ENCODE measurements at regions not wholly inside any gene's neighbourhood (a gene's known extent, or its start where the extent isn't known, plus 50 kb on each side); places are given as distances from the start of the nearest gene placed in this dataset.

- Histone ChIP-seq H3K79me2 (ENCODE audit: insufficient read depth, low read length) (no peaks in the 10 kb centered on the region), H3K4me2 (ENCODE audit: low read length) (no peak overlapping the region), H4K20me1 (ENCODE audit: insufficient read depth, low read length) (no peaks in the 10 kb centered on the region), H2AFZ (ENCODE audit: low read depth, low read length) (no peak overlapping the region), H3K27me3 (ENCODE audit: insufficient read depth, low read length) (no peaks in the 10 kb centered on the region), H3K9ac (ENCODE audit: low read length) (no peak overlapping the region), H3K4me3 (ENCODE audit: insufficient read depth, low read depth, low read length) (no peak overlapping the region), H3K4me1 (ENCODE audit: insufficient read depth, low read length) (no peaks in the 10 kb centered on the region), H3K9me3 (ENCODE audit: insufficient read depth, low read depth, low read length) (no peaks in the 10 kb centered on the region), H3K36me3 (ENCODE audit: insufficient read depth, low read length) (no peaks in the 10 kb centered on the region), H3K27ac (ENCODE audit: low read depth, low read length) (no peak overlapping the region)
- Mint-ChIP-seq H3K9me3 (ENCODE audit: unreplicated experiment) (no peaks in the 10 kb centered on the region), H3K4me3 (ENCODE audit: unreplicated experiment) (no peak overlapping the region), H3K27ac (ENCODE audit: unreplicated experiment) (no peak overlapping the region), H3K4me1 (ENCODE audit: low read depth, unreplicated experiment) (peaks cover 2% of the 10 kb centered on the region), H3K27me3 (ENCODE audit: low read depth, unreplicated experiment) (peaks cover 3% of the 10 kb centered on the region), H3K36me3 (ENCODE audit: low read depth, unreplicated experiment) (no peaks in the 10 kb centered on the region)
- FAIRE-seq (no peak), DNase-seq (ENCODE audit: low read depth) (no peak)
- TF ChIP-seq CTCF (IDR thresholded peaks at IDR 0.05; ENCODE audit: insufficient read depth, low read depth, low read length) (no peak), EZH2 (IDR thresholded peaks at IDR 0.05; ENCODE audit: insufficient read depth, low read length) (no peak)
Measured at GRCh38 chr5:67808340-67808739, 407.2 kb upstream of the PIK3R1 start.

GRCh38 chr5:67807439-67807888 lies 408.1 kb upstream of the PIK3R1 start:
- no peaks in the 10 kb centered on the region for H3K9me3 Mint-ChIP-seq (ENCODE audit: unreplicated experiment)

More at GRCh38 chr5:67807439-67807888, 408.1 kb upstream of the PIK3R1 start:
- Histone ChIP-seq H3K4me1 (ENCODE audit: insufficient read depth, low read length) (no peaks in the 10 kb centered on the region), H3K9ac (ENCODE audit: low read length) (no peak overlapping the region), H3K9me3 (ENCODE audit: insufficient read depth, low read depth, low read length) (no peaks in the 10 kb centered on the region), H3K4me2 (ENCODE audit: low read length) (no peak overlapping the region), H3K27me3 (ENCODE audit: insufficient read depth, low read length) (no peaks in the 10 kb centered on the region), H3K79me2 (ENCODE audit: insufficient read depth, low read length) (no peaks in the 10 kb centered on the region), H3K4me3 (ENCODE audit: insufficient read depth, low read depth, low read length) (no peak overlapping the region), H4K20me1 (ENCODE audit: insufficient read depth, low read length) (no peaks in the 10 kb centered on the region), H3K27ac (ENCODE audit: low read depth, low read length) (no peak overlapping the region), H3K36me3 (ENCODE audit: insufficient read depth, low read length) (no peaks in the 10 kb centered on the region), H2AFZ (ENCODE audit: low read depth, low read length) (no peak overlapping the region)
- Mint-ChIP-seq H3K27me3 (ENCODE audit: low read depth, unreplicated experiment) (peaks cover 3% of the 10 kb centered on the region), H3K27ac (ENCODE audit: unreplicated experiment) (no peak overlapping the region), H3K4me3 (ENCODE audit: unreplicated experiment) (no peak overlapping the region), H3K4me1 (ENCODE audit: low read depth, unreplicated experiment) (peaks cover 2% of the 10 kb centered on the region), H3K36me3 (ENCODE audit: low read depth, unreplicated experiment) (no peaks in the 10 kb centered on the region)
- DNase-seq (ENCODE audit: low read depth) (no peak), FAIRE-seq (no peak)
- TF ChIP-seq EZH2 (IDR thresholded peaks at IDR 0.05; ENCODE audit: insufficient read depth, low read length), result no peak
- TF ChIP-seq CTCF (IDR thresholded peaks at IDR 0.05; ENCODE audit: insufficient read depth, low read depth, low read length), result no peak

All from astrocyte (in vitro differentiated cells and primary cell).